ENCODE measurements at regions not wholly inside any gene's neighbourhood (a gene's known extent, or its start where the extent isn't known, plus 50 kb on each side); places are given as distances from the start of the nearest gene placed in this dataset.

GRCh38 chr12:43282106-43282505 lies 269.9 kb downstream of the ADAMTS20 start:
- TF ChIP-seq CTCF (IDR thresholded peaks at IDR 0.05) (peak in 2 of 6 experiments; percentile 17 to 36), POLR2A (IDR thresholded peaks at IDR 0.05) (no peak)

Data from adrenal gland (tissue), 5 donors.